Pancreas (tissue), 10 donors: ENCODE measurements at regions not wholly inside any gene's neighbourhood (a gene's known extent, or its start where the extent isn't known, plus 50 kb on each side); places are given as distances from the start of the nearest gene placed in this dataset.

Experiments
- ATAC-seq, 4 donors: fragments of 200-7000 bp; cut with Tn5 transposase; one replicate each; pipeline versions ENCODE4 v1.8.0 to v1.9.1; 2020; ENCODE audit warnings: mild to moderate bottlenecking in 4 of 4, moderate library complexity in 4 of 4
- DNase-seq, 6 donors: peaks; one replicate each; pipeline ENCODE4 v3.0.0-alpha.2; 2020
- FAIRE-seq: peaks from 2 replicates; lab custom pipeline; 2012; peaks lifted over from hg19 to GRCh38; lab: Jason Lieb, UNC
- H3K27ac ChIP-seq, 4 donors: fragments of 200-600 bp; sonication (generic); 1 replicate in 3 of 4; 2 replicates in 1 of 4; pipeline versions ENCODE4 v1.5.0 to v1.8.0; 2020
- H3K27me3 ChIP-seq, 4 donors: fragments of 200-600 bp; one replicate each; pipeline ENCODE4 v1.8.0; 2021
- H3K36me3 ChIP-seq, 3 donors: fragments of 200-600 bp; sonication (generic) in 1 of 3; one replicate each; pipeline versions ENCODE4 v1.5.0 to v1.8.0; 2020 to 2021
- H3K4me1 ChIP-seq, 3 donors: fragments of 200-600 bp; one replicate each; pipeline ENCODE4 v1.8.0; 2021
- H3K4me3 ChIP-seq, 4 donors: fragments of 200-600 bp; sonication (generic) in 2 of 4; one replicate each; pipeline versions ENCODE4 v1.5.0 to v1.8.0; 2020 to 2021
- H3K9me3 ChIP-seq, 4 donors: fragments of 200-600 bp; one replicate each; pipeline ENCODE4 v1.8.0; 2021
- CTCF ChIP-seq, 4 donors: fragments of 200-600 bp; sonication (generic) in 3 of 4; IDR thresholded peaks; one replicate each; pipeline versions ENCODE4 v1.5.0 to v1.8.0; 2021; ENCODE audit warnings: antibody characterized with exemption in 4 of 4
- WGBS, 2 donors: extraction: QIAGEN DNeasy Blood & Tissue Kit; methylation state at CpG; one replicate each; pipeline ENCODE4 v1.1.7; 2013; 5-methylcytosine and 5-hydroxymethylcytosine counted together
- intact Hi-C, 3 donors: fragments of 100-400 bp; cut with DNase I; formaldehyde crosslinking; loops; one replicate each; pipeline versions ENCODE4 v1.11.1 to v1.14.2; 2022
- donor health status: healthy with polysubstance abuse.
- donor health status: DM: no; HTN: no; CAD: no; lungs with moderate emphysema.
- donor health status: DM: no; HTN: no; CAD: no.
- donor health status: control.
- donor health status: control.
- donor health status: Bipolar disorder and iron deficiency.
- donor health status: DM: yes; HTN: yes; CAD: no.
- donor health status: DM: no; HTN: no; CAD: no.
- donor health status: DM: no; HTN: no; CAD: no.
- donor health status: DM: yes; HTN: yes; CAD: no.

GRCh38 chr6:112431803-112432202 lies 84.7 kb downstream of the RFPL4B start:
- Histone ChIP-seq H3K36me3 (no peaks in the 10 kb centered on the region), H3K4me1 (no peaks in the 10 kb centered on the region), H3K27ac (no peak overlapping the region), H3K27me3 (no peaks in the 10 kb centered on the region), H3K9me3 (no peaks in the 10 kb centered on the region), H3K4me3 (no peak overlapping the region)
- FAIRE-seq (no peak), ATAC-seq (peak; percentile 22 to 72 (median 50)), DNase-seq (no peak)
- 73 to 75% methylated on average over 2 of the region's 2 CpGs for WGBS, 2 donors
- intact Hi-C loops = no loop called here
- TF ChIP-seq CTCF (IDR thresholded peaks at IDR 0.05) = no peak

- H3K27ac ChIP-seq = no peak overlapping the region
- no peaks in the 10 kb centered on the region for H3K27me3 ChIP-seq
- no peak for FAIRE-seq
- ATAC-seq = no peak
- H3K36me3 ChIP-seq = no peaks in the 10 kb centered on the region
- no peaks in the 10 kb centered on the region for H3K4me1 ChIP-seq
- H3K4me3 ChIP-seq = no peak overlapping the region
- DNase-seq = no peak
- intact Hi-C loops = no loop called here
- no peak for TF ChIP-seq CTCF (IDR thresholded peaks at IDR 0.05)
- H3K9me3 ChIP-seq = no peaks in the 10 kb centered on the region
These were observed 85.7 kb downstream of the RFPL4B start for GRCh38 chr6:112432853-112433252.

GRCh38 chr6:112433457-112433856 lies 86.3 kb downstream of the RFPL4B start:
- no peaks in the 10 kb centered on the region for H3K36me3 ChIP-seq
- no peak for DNase-seq
- H3K27me3 ChIP-seq = no peaks in the 10 kb centered on the region
- 31 to 36% methylated on average over 1 of the region's 1 CpG for WGBS, 2 donors
- H3K27ac ChIP-seq = no peak overlapping the region
- no peak for FAIRE-seq
- TF ChIP-seq CTCF (IDR thresholded peaks at IDR 0.05) = no peak
- no peak overlapping the region for H3K4me3 ChIP-seq
- no peaks in the 10 kb centered on the region for H3K9me3 ChIP-seq
- ATAC-seq = no peak
- intact Hi-C loops = no loop called here
- no peaks in the 10 kb centered on the region for H3K4me1 ChIP-seq

- Histone ChIP-seq H3K4me3 (no peak overlapping the region), H3K27me3 (no peaks in the 10 kb centered on the region), H3K9me3 (no peaks in the 10 kb centered on the region), H3K27ac (no peak overlapping the region), H3K36me3 (no peaks in the 10 kb centered on the region), H3K4me1 (peaks cover 0 to 3% (median 2%) of the 10 kb centered on the region in 3 donors)
- no peak for ATAC-seq
- WGBS, 2 donors = 88 to 91% methylated on average over 2 of the region's 2 CpGs
- TF ChIP-seq CTCF (IDR thresholded peaks at IDR 0.05) = no peak
- intact Hi-C loops = no loop called here
- no peak for DNase-seq
- no peak for FAIRE-seq
These were observed 87.8 kb downstream of the RFPL4B start for GRCh38 chr6:112434896-112435435.

- H3K4me1 ChIP-seq = peaks cover 7 to 14% (median 12%) of the 10 kb centered on the region in 3 donors
- 81 to 90% methylated on average over 1 of the region's 1 CpG for WGBS, 2 donors
- FAIRE-seq = no peak
- H3K27ac ChIP-seq = no peak overlapping the region
- no peak for TF ChIP-seq CTCF (IDR thresholded peaks at IDR 0.05)
- ATAC-seq = no peak
- DNase-seq = no peak
- intact Hi-C loops = no loop called here
- H3K9me3 ChIP-seq = no peaks in the 10 kb centered on the region
- no peaks in the 10 kb centered on the region for H3K36me3 ChIP-seq
- no peak overlapping the region for H3K4me3 ChIP-seq
- H3K27me3 ChIP-seq = no peaks in the 10 kb centered on the region
These were observed 89.9 kb downstream of the RFPL4B start for GRCh38 chr6:112437058-112437457.
